Neural cell (in vitro differentiated cells): ENCODE measurements at regions not wholly inside any gene's neighbourhood (a gene's known extent, or its start where the extent isn't known, plus 50 kb on each side); places are given as distances from the start of the nearest gene placed in this dataset.

ENCODE experiments used
- EP300 ChIP-seq: fragments of 450-650 bp; conservative IDR thresholded peaks from 2 replicates; pipeline ENCODE4 v1.6.1; 2014; ENCODE audit warnings: antibody characterized with exemption, mild to moderate bottlenecking, moderate library complexity; ENCODE audit not compliant: poor library complexity, severe bottlenecking
- EZH2 ChIP-seq: fragments of 200-600, 300-800 bp; shearing (Covaris generic), sonication (generic); IDR thresholded peaks from 2 replicates; pipeline ENCODE4 v1.6.1; 2014; ENCODE audit warnings: antibody characterized with exemption, low read length, borderline replicate concordance, mild to moderate bottlenecking; ENCODE audit not compliant: insufficient read depth, poor library complexity, severe bottlenecking
- POLR2AphosphoS5 ChIP-seq: IDR thresholded peaks from 2 replicates; pipeline ENCODE4 v1.6.1; 2012
- RAD21 ChIP-seq: fragments of 450-650 bp; conservative IDR thresholded peaks from 2 replicates; pipeline ENCODE4 v1.6.1; 2014; ENCODE audit warnings: antibody characterized with exemption, mild to moderate bottlenecking, moderate library complexity
- SMC3 ChIP-seq: fragments of 450-650 bp; conservative IDR thresholded peaks from 2 replicates; pipeline ENCODE4 v1.6.1; 2014; ENCODE audit warnings: antibody characterized with exemption, mild to moderate bottlenecking, moderate library complexity; ENCODE audit not compliant: poor library complexity
- TAF1 ChIP-seq: IDR thresholded peaks from 2 replicates; pipeline ENCODE4 v1.6.1; 2012; ENCODE audit warnings: low read depth
- TF ChIP-seq, protein P1 (sequence below): fragments of 450-650 bp; IDR thresholded peaks from 2 replicates; pipeline ENCODE4 v1.5.1; 2014; ENCODE audit warnings: antibody characterized with exemption, mild to moderate bottlenecking, moderate library complexity; ENCODE audit not compliant: poor library complexity, severe bottlenecking
- TF ChIP-seq, protein P2 (sequence below): IDR thresholded peaks from 2 replicates; pipeline ENCODE4 v1.6.1; 2012; ENCODE audit warnings: borderline replicate concordance

DNA sequence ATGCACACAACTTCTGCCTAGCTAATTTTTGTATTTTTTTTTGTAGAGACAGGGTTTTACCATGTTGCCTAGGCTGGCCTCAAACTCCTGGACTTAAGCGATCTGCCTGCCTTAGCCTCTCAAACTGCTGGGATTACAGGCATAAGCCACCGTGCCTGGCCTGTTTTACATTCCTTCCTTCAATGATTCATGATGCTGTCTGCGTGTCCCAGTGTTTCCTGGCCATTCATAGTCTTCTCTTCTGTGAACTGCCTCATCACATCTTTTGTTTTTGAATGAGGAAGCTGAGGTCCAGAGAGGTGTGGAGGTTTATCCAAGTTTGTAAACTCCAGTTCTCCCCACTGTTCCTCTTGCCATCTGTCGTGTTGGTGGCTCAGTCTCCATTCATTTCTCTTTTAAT lies 64.5 kb upstream of the MED9 start:
- TF ChIP-seq, protein P1, sequence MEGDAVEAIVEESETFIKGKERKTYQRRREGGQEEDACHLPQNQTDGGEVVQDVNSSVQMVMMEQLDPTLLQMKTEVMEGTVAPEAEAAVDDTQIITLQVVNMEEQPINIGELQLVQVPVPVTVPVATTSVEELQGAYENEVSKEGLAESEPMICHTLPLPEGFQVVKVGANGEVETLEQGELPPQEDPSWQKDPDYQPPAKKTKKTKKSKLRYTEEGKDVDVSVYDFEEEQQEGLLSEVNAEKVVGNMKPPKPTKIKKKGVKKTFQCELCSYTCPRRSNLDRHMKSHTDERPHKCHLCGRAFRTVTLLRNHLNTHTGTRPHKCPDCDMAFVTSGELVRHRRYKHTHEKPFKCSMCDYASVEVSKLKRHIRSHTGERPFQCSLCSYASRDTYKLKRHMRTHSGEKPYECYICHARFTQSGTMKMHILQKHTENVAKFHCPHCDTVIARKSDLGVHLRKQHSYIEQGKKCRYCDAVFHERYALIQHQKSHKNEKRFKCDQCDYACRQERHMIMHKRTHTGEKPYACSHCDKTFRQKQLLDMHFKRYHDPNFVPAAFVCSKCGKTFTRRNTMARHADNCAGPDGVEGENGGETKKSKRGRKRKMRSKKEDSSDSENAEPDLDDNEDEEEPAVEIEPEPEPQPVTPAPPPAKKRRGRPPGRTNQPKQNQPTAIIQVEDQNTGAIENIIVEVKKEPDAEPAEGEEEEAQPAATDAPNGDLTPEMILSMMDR: no peak
- TF ChIP-seq POLR2AphosphoS5: no peak
- TF ChIP-seq EZH2: no peak
- TF ChIP-seq, protein P2, sequence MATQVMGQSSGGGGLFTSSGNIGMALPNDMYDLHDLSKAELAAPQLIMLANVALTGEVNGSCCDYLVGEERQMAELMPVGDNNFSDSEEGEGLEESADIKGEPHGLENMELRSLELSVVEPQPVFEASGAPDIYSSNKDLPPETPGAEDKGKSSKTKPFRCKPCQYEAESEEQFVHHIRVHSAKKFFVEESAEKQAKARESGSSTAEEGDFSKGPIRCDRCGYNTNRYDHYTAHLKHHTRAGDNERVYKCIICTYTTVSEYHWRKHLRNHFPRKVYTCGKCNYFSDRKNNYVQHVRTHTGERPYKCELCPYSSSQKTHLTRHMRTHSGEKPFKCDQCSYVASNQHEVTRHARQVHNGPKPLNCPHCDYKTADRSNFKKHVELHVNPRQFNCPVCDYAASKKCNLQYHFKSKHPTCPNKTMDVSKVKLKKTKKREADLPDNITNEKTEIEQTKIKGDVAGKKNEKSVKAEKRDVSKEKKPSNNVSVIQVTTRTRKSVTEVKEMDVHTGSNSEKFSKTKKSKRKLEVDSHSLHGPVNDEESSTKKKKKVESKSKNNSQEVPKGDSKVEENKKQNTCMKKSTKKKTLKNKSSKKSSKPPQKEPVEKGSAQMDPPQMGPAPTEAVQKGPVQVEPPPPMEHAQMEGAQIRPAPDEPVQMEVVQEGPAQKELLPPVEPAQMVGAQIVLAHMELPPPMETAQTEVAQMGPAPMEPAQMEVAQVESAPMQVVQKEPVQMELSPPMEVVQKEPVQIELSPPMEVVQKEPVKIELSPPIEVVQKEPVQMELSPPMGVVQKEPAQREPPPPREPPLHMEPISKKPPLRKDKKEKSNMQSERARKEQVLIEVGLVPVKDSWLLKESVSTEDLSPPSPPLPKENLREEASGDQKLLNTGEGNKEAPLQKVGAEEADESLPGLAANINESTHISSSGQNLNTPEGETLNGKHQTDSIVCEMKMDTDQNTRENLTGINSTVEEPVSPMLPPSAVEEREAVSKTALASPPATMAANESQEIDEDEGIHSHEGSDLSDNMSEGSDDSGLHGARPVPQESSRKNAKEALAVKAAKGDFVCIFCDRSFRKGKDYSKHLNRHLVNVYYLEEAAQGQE: no peak
- no peak for TF ChIP-seq SMC3
- no peak for TF ChIP-seq RAD21
- no peak for TF ChIP-seq TAF1
- TF ChIP-seq EP300: no peak
